GM12874 (cell line): ENCODE measurements at regions not wholly inside any gene's neighbourhood (a gene's known extent, or its start where the extent isn't known, plus 50 kb on each side); places are given as distances from the start of the nearest gene placed in this dataset.

ENCODE experiments used
- CTCF ChIP-seq: IDR thresholded peaks from 2 replicates; pipeline ENCODE4 v1.5.1; 2011; ENCODE audit warnings: low read depth, mild to moderate bottlenecking, control low read depth, low read length, moderate library complexity; ENCODE audit not compliant: insufficient read depth

- no peak for TF ChIP-seq CTCF
These were observed 1054.2 kb upstream of the FOXG1 start for GRCh38 chr14:27712364-27712763.

GRCh38 chr14:27715561-27715960 is 1051.0 kb upstream of the FOXG1 start:
- no peak for TF ChIP-seq CTCF

- TF ChIP-seq CTCF: no peak
These were observed 1044.8 kb upstream of the FOXG1 start for GRCh38 chr14:27721760-27722159.

- TF ChIP-seq CTCF: no peak
These were observed 1041.1 kb upstream of the FOXG1 start for GRCh38 chr14:27725482-27725881.

GRCh38 chr14:27727251-27727770 is 1039.3 kb upstream of the FOXG1 start:
- TF ChIP-seq CTCF: no peak

- no peak for TF ChIP-seq CTCF
These were observed 1036.4 kb upstream of the FOXG1 start for GRCh38 chr14:27730204-27730603.

GRCh38 chr14:27739657-27740156 is 1026.9 kb upstream of the FOXG1 start:
- no peak for TF ChIP-seq CTCF
